CD14-positive monocyte (primary cell): ENCODE measurements at regions not wholly inside any gene's neighbourhood (a gene's known extent, or its start where the extent isn't known, plus 50 kb on each side); places are given as distances from the start of the nearest gene placed in this dataset.

Experiments used
- DNase-seq, 3 donors: peaks; one replicate each; pipeline ENCODE4 v3.0.0-alpha.2; 2011 to 2022
- H2AFZ ChIP-seq: 2 replicates; pipeline ENCODE4 v1.6.0; 2012; ENCODE audit warnings: mild to moderate bottlenecking, low read depth, low read length, inconsistent platforms; ENCODE audit not compliant: insufficient read depth, poor library complexity, severe bottlenecking
- H3K27ac ChIP-seq, 2 donors: 1 replicate in 1 of 2; 2 replicates in 1 of 2; pipeline ENCODE4 v1.5.1; 2012 to 2013; ENCODE audit warnings: low read length in 2 of 2, control low read depth in 1 of 2, inconsistent platforms in 1 of 2, low read depth in 1 of 2, mild to moderate bottlenecking in 1 of 2
- H3K27me3 ChIP-seq, 2 donors: one replicate each; pipeline versions ENCODE4 v1.6.0 to v1.6.1; 2011 to 2013; ENCODE audit warnings: low read length in 2 of 2; ENCODE audit not compliant: control insufficient read depth in 2 of 2, insufficient read depth in 2 of 2
- H3K36me3 ChIP-seq, 2 donors: replicated peaks in 1 of 2; 1 replicate in 1 of 2; 2 replicates in 1 of 2; pipeline versions ENCODE4 v1.5.1 to v1.6.1; 2012 to 2013; ENCODE audit warnings: low read length in 2 of 2, control low read depth in 1 of 2, inconsistent platforms in 1 of 2, mild to moderate bottlenecking in 1 of 2; ENCODE audit not compliant: insufficient read depth in 2 of 2, control insufficient read depth in 1 of 2
- H3K4me1 ChIP-seq, 2 donors: 1 replicate in 1 of 2; 2 replicates in 1 of 2; pipeline versions ENCODE4 v1.5.1 to v1.6.1; 2012 to 2013; ENCODE audit warnings: low read length in 2 of 2, control low read depth in 1 of 2, inconsistent platforms in 1 of 2, mild to moderate bottlenecking in 1 of 2, moderate library complexity in 1 of 2; ENCODE audit not compliant: insufficient read depth in 2 of 2, control insufficient read depth in 1 of 2
- H3K4me2 ChIP-seq: replicated peaks from 2 replicates; pipeline ENCODE3; 2012; ENCODE audit warnings: low read length, moderate library complexity, mild to moderate bottlenecking; ENCODE audit not compliant: poor library complexity, severe bottlenecking; ENCODE audit errors: extremely low read depth
- H3K4me3 ChIP-seq, 3 experiments: fragments of 200-600 bp in 1 of 3; sonication (generic) in 1 of 3; replicated peaks in 1 of 3; 1 replicate in 2 of 3; 2 replicates in 1 of 3; pipeline ENCODE4 v1.5.1; 2011 to 2013; ENCODE audit warnings: low read length in 3 of 3, mild to moderate bottlenecking in 3 of 3, control low read depth in 2 of 3, low read depth in 2 of 3, inconsistent platforms in 1 of 3, moderate library complexity in 1 of 3
- H3K79me2 ChIP-seq: 2 replicates; pipeline ENCODE4 v1.6.0; 2012; ENCODE audit warnings: mild to moderate bottlenecking, control low read depth, inconsistent platforms, low read length, moderate library complexity; ENCODE audit not compliant: insufficient read depth
- H3K9ac ChIP-seq: 2 replicates; pipeline ENCODE4 v1.6.0; 2017; ENCODE audit warnings: low read length, mild to moderate bottlenecking; ENCODE audit not compliant: insufficient read depth, poor library complexity, severe bottlenecking
- H3K9me3 ChIP-seq, 2 donors: replicated peaks in 1 of 2; 1 replicate in 1 of 2; 2 replicates in 1 of 2; pipeline versions ENCODE4 v1.5.1 to v1.6.1; 2012 to 2013; ENCODE audit warnings: low read length in 2 of 2, control low read depth in 1 of 2; ENCODE audit not compliant: control insufficient read depth in 1 of 2, insufficient read depth in 1 of 2
- H4K20me1 ChIP-seq: 2 replicates; pipeline ENCODE4 v1.6.0; 2012; ENCODE audit warnings: mild to moderate bottlenecking, low read length, control low read depth, moderate library complexity; ENCODE audit not compliant: insufficient read depth
- H3K27ac Mint-ChIP-seq, 7 donors: one replicate each; pipeline ENCODE4 v1.8.0; 2020; ENCODE audit warnings: mild to moderate bottlenecking in 7 of 7, mixed read lengths in 7 of 7, moderate library complexity in 6 of 7, inconsistent platforms in 2 of 7
- H3K27me3 Mint-ChIP-seq, 3 donors: one replicate each; pipeline ENCODE4 v1.8.0; 2021 to 2022; ENCODE audit warnings: low read depth in 3 of 3, mild to moderate bottlenecking in 3 of 3, mixed read lengths in 3 of 3, moderate library complexity in 3 of 3, inconsistent platforms in 1 of 3
- H3K36me3 Mint-ChIP-seq, 2 donors: one replicate each; pipeline ENCODE4 v1.8.0; 2020; ENCODE audit warnings: mixed read lengths in 2 of 2, inconsistent platforms in 1 of 2, mild to moderate bottlenecking in 1 of 2
- H3K4me1 Mint-ChIP-seq: one replicate; pipeline ENCODE4 v1.8.0; 2020; ENCODE audit warnings: mild to moderate bottlenecking, mixed read lengths
- H3K4me3 Mint-ChIP-seq, 2 donors: one replicate each; pipeline ENCODE4 v1.8.0; 2020; ENCODE audit warnings: mild to moderate bottlenecking in 2 of 2, mixed read lengths in 2 of 2, moderate library complexity in 1 of 2
- H3K9me3 Mint-ChIP-seq, 7 donors: one replicate each; pipeline ENCODE4 v1.8.0; 2020 to 2022; ENCODE audit warnings: mixed read lengths in 7 of 7, mild to moderate bottlenecking in 6 of 7, moderate library complexity in 6 of 7, inconsistent platforms in 2 of 7
- CTCF ChIP-seq: fragments of 200-600 bp; IDR thresholded peaks from one replicate; pipeline ENCODE4 v1.8.0; 2022; ENCODE audit warnings: antibody characterized with exemption, mild to moderate bottlenecking
- WGBS: methylation state at CpG from one replicate; pipeline ENCODE4 v1.1.5; 2013; ENCODE audit warnings: missing lambda C conversion rate; ENCODE audit not compliant: insufficient coverage; 5-methylcytosine and 5-hydroxymethylcytosine counted together
- intact Hi-C, 2 donors: fragments of 100-400 bp; cut with micrococcal nuclease; formaldehyde crosslinking; loops; one replicate each; pipeline versions ENCODE4 v1.15.0 to v1.15.1; 2023

- Mint-ChIP-seq H3K4me1 (no peaks in the 10 kb centered on the region), H3K36me3 (no peaks in the 10 kb centered on the region), H3K4me3 (no peak overlapping the region), H3K27me3 (peaks cover 1 to 3% (median 1%) of the 10 kb centered on the region in 3 donors), H3K27ac (no peak overlapping the region), H3K9me3 (peaks cover 0 to 7% (median 2%) of the 10 kb centered on the region in 7 donors)
- 96% methylated on average over 4 of the region's 6 CpGs for WGBS
- H4K20me1 ChIP-seq, result no peaks in the 10 kb centered on the region
- no peaks in the 10 kb centered on the region for H3K27me3 ChIP-seq
- H2AFZ ChIP-seq, result no peak overlapping the region
- H3K36me3 ChIP-seq, result no peaks in the 10 kb centered on the region
- no peaks in the 10 kb centered on the region for H3K79me2 ChIP-seq
- no peak overlapping the region for H3K4me2 ChIP-seq
- H3K9ac ChIP-seq, result no peak overlapping the region
- no peaks in the 10 kb centered on the region for H3K4me1 ChIP-seq
- DNase-seq, result no peak
- intact Hi-C loops, result no loop called here
- no peak overlapping the region for H3K27ac ChIP-seq
- no peak for TF ChIP-seq CTCF
- H3K4me3 ChIP-seq, result no peak overlapping the region
- H3K9me3 ChIP-seq, result no peaks in the 10 kb centered on the region
Observed at GRCh38 chr1:82837766-82838465, 1037.2 kb downstream of the ADGRL2 start.

GRCh38 chr1:82836973-82837680, 1036.4 kb downstream of the ADGRL2 start:
- intact Hi-C loops, result no loop called here

More at GRCh38 chr1:82836973-82837680, 1036.4 kb downstream of the ADGRL2 start:
- H3K27me3 ChIP-seq, result no peaks in the 10 kb centered on the region
- WGBS, result no CpG with 5 or more reads among the region's 4 CpGs
- no peak for DNase-seq
- no peaks in the 10 kb centered on the region for H3K4me1 ChIP-seq
- H3K27me3 Mint-ChIP-seq, result peaks cover 1 to 3% (median 1%) of the 10 kb centered on the region in 3 donors
- H3K4me1 Mint-ChIP-seq, result no peaks in the 10 kb centered on the region
- H3K4me2 ChIP-seq, result no peak overlapping the region
- H3K27ac Mint-ChIP-seq, result no peak overlapping the region
- no peak overlapping the region for H3K4me3 Mint-ChIP-seq
- H2AFZ ChIP-seq, result no peak overlapping the region
- H3K79me2 ChIP-seq, result no peaks in the 10 kb centered on the region
- no peak overlapping the region for H3K4me3 ChIP-seq
- no peak for TF ChIP-seq CTCF
- H3K9me3 Mint-ChIP-seq, result peaks cover 0 to 7% (median 2%) of the 10 kb centered on the region in 7 donors
- no peak overlapping the region for H3K9ac ChIP-seq
- H3K27ac ChIP-seq, result no peak overlapping the region
- no peaks in the 10 kb centered on the region for H3K36me3 Mint-ChIP-seq
- no peaks in the 10 kb centered on the region for H3K9me3 ChIP-seq
- no peaks in the 10 kb centered on the region for H3K36me3 ChIP-seq
- H4K20me1 ChIP-seq, result no peaks in the 10 kb centered on the region
